ENCODE measurements at regions not wholly inside any gene's neighbourhood (a gene's known extent, or its start where the extent isn't known, plus 50 kb on each side); places are given as distances from the start of the nearest gene placed in this dataset.

DNA sequence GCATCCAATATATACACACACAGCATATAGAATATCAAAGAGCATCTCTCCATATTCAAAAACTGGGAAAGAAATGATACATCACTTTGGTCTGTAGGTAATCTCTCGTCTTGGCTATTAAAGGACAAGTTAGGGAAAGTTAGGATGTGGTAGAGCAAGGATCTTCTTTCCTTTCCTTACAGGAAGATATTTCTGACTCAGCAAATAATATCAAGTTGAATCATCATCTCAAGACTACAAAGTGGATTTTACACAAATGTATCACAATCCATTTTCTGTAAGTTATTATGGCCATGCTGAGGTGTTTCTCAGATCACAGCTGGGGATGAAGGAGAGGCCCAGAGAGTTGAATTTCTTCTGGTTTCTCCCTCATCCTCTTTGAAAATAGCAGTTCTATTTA lies 651.7 kb upstream of the CCNG1 start:
- no peak for TF ChIP-seq EP300 (IDR thresholded peaks at IDR 0.05)
- no peak for TF ChIP-seq POLR2AphosphoS5 (IDR thresholded peaks at IDR 0.05)
- TF ChIP-seq, protein P1, sequence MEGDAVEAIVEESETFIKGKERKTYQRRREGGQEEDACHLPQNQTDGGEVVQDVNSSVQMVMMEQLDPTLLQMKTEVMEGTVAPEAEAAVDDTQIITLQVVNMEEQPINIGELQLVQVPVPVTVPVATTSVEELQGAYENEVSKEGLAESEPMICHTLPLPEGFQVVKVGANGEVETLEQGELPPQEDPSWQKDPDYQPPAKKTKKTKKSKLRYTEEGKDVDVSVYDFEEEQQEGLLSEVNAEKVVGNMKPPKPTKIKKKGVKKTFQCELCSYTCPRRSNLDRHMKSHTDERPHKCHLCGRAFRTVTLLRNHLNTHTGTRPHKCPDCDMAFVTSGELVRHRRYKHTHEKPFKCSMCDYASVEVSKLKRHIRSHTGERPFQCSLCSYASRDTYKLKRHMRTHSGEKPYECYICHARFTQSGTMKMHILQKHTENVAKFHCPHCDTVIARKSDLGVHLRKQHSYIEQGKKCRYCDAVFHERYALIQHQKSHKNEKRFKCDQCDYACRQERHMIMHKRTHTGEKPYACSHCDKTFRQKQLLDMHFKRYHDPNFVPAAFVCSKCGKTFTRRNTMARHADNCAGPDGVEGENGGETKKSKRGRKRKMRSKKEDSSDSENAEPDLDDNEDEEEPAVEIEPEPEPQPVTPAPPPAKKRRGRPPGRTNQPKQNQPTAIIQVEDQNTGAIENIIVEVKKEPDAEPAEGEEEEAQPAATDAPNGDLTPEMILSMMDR (IDR thresholded peaks at IDR 0.05), result no peak
- no peak for TF ChIP-seq POLR2A (IDR thresholded peaks at IDR 0.05; ENCODE audit: low read depth)
- Histone ChIP-seq H3K4me3 (no peak overlapping the region), H3K36me3 (no peaks in the 10 kb centered on the region), H3K9me3 (peaks cover 0 to 11% (median 0%) of the 10 kb centered on the region in 4 donors), H3K27me3 (no peaks in the 10 kb centered on the region), H3K4me1 (no peaks in the 10 kb centered on the region), H3K27ac (replicated peaks in 1 of 4) (no peak overlapping the region)
- intact Hi-C loops (cut with DNase I), result no loop called here
- WGBS, result 43% methylated on average over 1 of the region's 1 CpG
- no peak for DNase-seq (ENCODE audit: extremely low spot score)

DNA sequence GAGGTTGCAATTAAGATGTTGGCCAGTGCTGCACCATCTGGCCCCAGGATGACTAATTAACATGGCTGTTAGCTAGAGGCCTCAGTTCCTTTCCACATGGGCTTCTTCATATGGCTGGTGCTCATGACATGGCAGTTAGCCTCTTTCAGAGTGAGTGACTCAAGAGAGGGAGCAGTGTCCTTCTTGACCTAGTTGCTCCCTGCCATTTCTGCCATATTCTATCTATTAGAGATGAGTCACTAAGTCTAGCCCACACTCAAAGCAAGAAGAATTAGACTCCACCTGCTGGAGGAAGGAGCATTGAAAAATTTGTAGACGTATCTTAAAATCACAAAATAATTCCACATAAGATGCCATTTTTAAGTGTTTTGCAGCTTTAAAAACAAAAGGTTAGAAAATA lies 651.2 kb upstream of the CCNG1 start:
- WGBS, result 81% methylated on average over 1 of the region's 1 CpG
- DNase-seq (ENCODE audit: extremely low spot score), result no peak
- no peak overlapping the region for H3K4me3 ChIP-seq
- TF ChIP-seq POLR2AphosphoS5 (IDR thresholded peaks at IDR 0.05), result no peak
- no peak for TF ChIP-seq EP300 (IDR thresholded peaks at IDR 0.05)
- no peak for TF ChIP-seq POLR2A (IDR thresholded peaks at IDR 0.05; ENCODE audit: low read depth)
- TF ChIP-seq, protein P1 (IDR thresholded peaks at IDR 0.05), result no peak
- H3K36me3 ChIP-seq, result no peaks in the 10 kb centered on the region
- H3K9me3 ChIP-seq, result peaks cover 0 to 11% (median 0%) of the 10 kb centered on the region in 4 donors
- no peaks in the 10 kb centered on the region for H3K27me3 ChIP-seq
- H3K27ac ChIP-seq (replicated peaks in 1 of 4), result no peak overlapping the region
- intact Hi-C loops (cut with DNase I), result no loop called here
- no peaks in the 10 kb centered on the region for H3K4me1 ChIP-seq

DNA sequence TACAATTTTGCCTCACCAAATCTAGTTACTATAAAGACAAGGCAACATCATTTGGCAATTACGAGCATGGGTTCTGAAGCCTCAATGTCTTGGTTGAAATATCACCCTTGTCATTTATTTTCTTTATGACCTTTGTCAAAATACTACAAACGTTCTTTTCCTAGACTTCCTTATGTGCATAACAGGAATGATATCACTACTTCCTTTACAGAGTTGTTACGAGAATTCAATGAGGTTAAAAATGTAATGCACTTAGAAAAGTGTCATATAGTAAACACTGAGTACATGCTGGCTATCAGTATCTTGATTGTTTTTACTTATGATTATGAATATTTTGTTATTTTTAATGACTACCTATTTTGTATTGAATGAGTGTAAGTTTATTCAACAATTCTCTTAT lies 640.9 kb upstream of the CCNG1 start:
- TF ChIP-seq, protein P1 (IDR thresholded peaks at IDR 0.05), result no peak
- TF ChIP-seq POLR2A (IDR thresholded peaks at IDR 0.05; ENCODE audit: low read depth), result no peak
- no peak for TF ChIP-seq EP300 (IDR thresholded peaks at IDR 0.05)
- no peak for TF ChIP-seq POLR2AphosphoS5 (IDR thresholded peaks at IDR 0.05)
- DNase-seq (ENCODE audit: extremely low spot score), result no peak
- WGBS, result 47% methylated on average over 3 of the region's 3 CpGs
- Histone ChIP-seq H3K27me3 (no peaks in the 10 kb centered on the region), H3K4me3 (no peak overlapping the region), H3K27ac (replicated peaks in 1 of 4) (no peak overlapping the region), H3K4me1 (no peaks in the 10 kb centered on the region), H3K9me3 (no peaks in the 10 kb centered on the region), H3K36me3 (no peaks in the 10 kb centered on the region)
- intact Hi-C loops (cut with DNase I), result no loop called here

DNA sequence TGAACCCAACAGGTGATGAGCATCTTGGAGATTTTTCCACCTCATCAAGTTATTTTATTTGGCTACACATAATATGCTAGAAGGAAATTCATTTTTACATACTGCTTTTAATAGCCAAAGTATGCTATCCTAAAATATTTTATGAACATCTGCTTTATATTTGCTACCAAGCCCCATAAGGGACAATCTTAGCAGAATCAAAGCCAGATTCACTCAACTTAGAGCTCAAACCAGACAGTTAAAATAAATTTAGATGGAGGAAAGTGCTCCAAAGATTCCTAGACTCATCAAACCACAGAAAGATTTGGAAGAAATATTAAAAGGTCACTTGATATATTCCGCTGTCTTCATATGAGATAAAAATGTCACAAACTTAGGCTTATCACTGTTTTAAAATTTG lies 637.1 kb upstream of the CCNG1 start:
- intact Hi-C loops (cut with DNase I), result no loop called here

DNA sequence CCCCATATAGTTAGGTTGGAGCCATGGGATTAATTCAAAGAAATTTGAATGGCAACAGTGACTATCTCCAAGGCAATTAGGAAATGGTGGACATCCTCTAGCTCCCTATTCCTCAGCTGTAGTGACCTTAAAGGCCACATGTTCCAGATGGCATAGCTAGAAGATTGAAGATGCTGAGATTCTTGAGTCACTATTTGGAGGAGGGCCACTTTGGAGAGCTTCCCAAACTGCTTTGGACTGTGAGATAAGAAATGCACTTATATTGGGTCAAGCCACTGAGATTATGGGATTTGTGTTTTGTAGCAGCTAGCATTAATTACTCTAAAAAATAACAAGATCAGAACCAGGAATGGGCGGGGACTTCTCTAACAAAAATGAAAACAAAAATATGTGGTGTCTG lies 636.2 kb upstream of the CCNG1 start:
- DNase-seq (ENCODE audit: extremely low spot score), result no peak
- TF ChIP-seq EP300 (IDR thresholded peaks at IDR 0.05) (no peak), POLR2A (IDR thresholded peaks at IDR 0.05; ENCODE audit: low read depth) (no peak), POLR2AphosphoS5 (IDR thresholded peaks at IDR 0.05) (no peak)
- TF ChIP-seq, protein P1 (IDR thresholded peaks at IDR 0.05), result no peak
- Histone ChIP-seq H3K4me3 (no peak overlapping the region), H3K9me3 (no peaks in the 10 kb centered on the region), H3K4me1 (no peaks in the 10 kb centered on the region), H3K27me3 (no peaks in the 10 kb centered on the region), H3K27ac (replicated peaks in 1 of 4) (no peak overlapping the region), H3K36me3 (no peaks in the 10 kb centered on the region)
- 69% methylated on average over 1 of the region's 1 CpG for WGBS
- intact Hi-C loops (cut with DNase I), result no loop called here

More for the DNA sequence above, 637.1 kb upstream of the CCNG1 start:
- Histone ChIP-seq H3K27me3 (no peaks in the 10 kb centered on the region), H3K27ac (replicated peaks in 1 of 4) (no peak overlapping the region), H3K36me3 (no peaks in the 10 kb centered on the region), H3K9me3 (no peaks in the 10 kb centered on the region), H3K4me1 (no peaks in the 10 kb centered on the region), H3K4me3 (no peak overlapping the region)
- 80% methylated on average over 1 of the region's 1 CpG for WGBS
- no peak for DNase-seq (ENCODE audit: extremely low spot score)
- TF ChIP-seq POLR2AphosphoS5 (IDR thresholded peaks at IDR 0.05) (no peak), POLR2A (IDR thresholded peaks at IDR 0.05; ENCODE audit: low read depth) (no peak), EP300 (IDR thresholded peaks at IDR 0.05) (no peak)
- TF ChIP-seq, protein P1 (IDR thresholded peaks at IDR 0.05), result no peak
